G401 (cell line): ENCODE measurements at regions not wholly inside any gene's neighbourhood (a gene's known extent, or its start where the extent isn't known, plus 50 kb on each side); places are given as distances from the start of the nearest gene placed in this dataset.

Source experiments
- DNase-seq: peaks from one replicate; pipeline ENCODE4 v3.0.0-alpha.2; 2015; ENCODE audit warnings: low spot score
- in situ Hi-C: cut with HindIII; loops from 2 replicates; pipeline ENCODE4 v1.10.0; 2016; ENCODE audit warnings: low sequenced_read_pairs, mixed read lengths

GRCh38 chr22:48380016-48380665, 1447.5 kb downstream of the BRD1 start:
- no peak for DNase-seq
- in situ Hi-C loops: no loop called here

DNA sequence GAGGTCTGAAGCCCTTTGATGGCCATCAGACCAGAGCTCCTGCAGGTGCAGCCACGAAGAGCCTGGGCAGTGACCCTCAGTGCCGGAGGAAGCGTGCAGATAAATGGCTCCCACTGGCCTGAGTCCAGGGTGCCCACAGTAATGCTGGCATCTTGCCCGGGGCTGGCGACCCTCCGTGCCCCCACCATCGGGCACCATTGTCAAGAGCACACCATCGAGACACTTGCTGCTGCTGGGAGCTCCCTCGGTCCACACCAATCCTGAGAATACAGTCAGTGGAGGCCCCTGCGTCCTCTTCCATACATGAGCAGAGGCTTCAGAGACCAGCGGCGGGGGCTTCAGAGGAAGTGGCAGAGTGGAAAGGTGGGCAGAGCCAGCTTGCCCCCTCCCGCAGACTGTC, 1448.3 kb downstream of the BRD1 start:
- DNase-seq: no peak
- in situ Hi-C loops: no loop called here

DNA sequence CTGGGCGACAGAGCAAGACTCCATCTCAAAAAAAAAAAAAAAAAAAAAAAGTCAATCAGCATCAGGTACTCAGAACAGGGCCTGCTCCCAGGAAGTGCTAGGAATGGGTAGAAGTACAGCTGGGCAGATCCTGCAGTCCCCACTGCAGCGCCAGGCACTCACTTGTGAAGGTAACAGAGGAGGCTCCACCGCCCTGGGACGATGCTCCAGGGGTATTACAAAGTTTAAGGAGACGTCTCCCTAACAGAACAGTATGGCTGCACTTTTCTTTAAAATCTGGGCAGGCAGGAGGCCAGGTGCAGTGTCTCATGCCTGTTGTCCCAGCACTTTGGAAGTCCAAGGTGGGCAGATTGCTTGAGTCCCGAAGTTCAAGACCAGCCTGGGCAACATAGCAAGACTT, 1449.0 kb downstream of the BRD1 start:
- DNase-seq: no peak
- in situ Hi-C loops: no loop called here

- in situ Hi-C loops: no loop called here
- DNase-seq: no peak
Observed at GRCh38 chr22:48376936-48377712, 1450.5 kb downstream of the BRD1 start.

DNA sequence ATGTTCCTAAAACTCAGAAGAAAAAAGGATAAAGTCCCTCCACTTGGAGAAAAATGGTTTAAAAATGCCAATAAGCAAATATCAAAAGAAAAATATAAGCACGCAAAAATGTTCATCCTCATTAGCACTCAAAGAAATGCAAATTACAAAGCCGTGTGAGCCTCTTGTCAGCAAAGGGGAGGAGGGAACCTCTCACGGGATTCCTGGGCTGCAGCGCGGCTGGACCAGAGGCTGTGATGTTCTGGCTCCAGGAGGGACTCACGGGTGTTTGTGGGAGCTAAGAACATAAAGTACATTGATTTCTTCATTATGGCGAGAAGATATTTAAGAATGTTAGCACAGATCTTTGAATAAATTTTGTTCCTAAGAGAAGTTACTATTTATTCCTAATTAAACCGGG, 1451.2 kb downstream of the BRD1 start:
- DNase-seq: no peak
- in situ Hi-C loops: no loop called here

DNA sequence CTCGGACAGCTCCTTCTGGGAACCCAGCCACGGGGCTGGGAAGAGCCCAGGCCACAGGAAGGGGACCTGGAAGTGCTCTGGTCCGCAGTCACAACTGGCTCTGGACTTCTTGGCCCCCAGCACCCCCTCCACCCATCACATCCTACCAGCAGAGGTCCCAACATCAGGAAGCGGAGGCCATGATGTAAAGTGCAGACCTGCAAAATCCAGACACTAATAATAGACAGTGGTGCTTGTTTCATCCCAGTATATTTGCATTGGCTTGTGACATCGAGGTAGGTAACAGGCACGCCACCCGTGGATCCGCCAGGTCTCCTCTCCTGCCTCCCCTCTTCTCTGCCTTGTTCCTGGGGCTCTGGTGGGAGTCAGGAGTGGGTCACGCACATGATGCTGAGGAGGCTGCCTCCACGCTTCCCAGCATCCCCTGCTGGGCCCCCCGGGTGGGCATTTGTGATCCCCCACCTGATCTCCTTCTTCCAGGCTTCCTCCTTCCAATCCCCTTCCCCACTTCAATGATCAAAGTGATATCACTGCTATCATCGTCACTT, 1454.0 kb downstream of the BRD1 start:
- DNase-seq: no peak

GRCh38 chr22:48372390-48372789, 1455.3 kb downstream of the BRD1 start:
- in situ Hi-C loops: no loop called here
- no peak for DNase-seq

More for the DNA sequence above, 1454.0 kb downstream of the BRD1 start:
- in situ Hi-C loops: no loop called here

DNA sequence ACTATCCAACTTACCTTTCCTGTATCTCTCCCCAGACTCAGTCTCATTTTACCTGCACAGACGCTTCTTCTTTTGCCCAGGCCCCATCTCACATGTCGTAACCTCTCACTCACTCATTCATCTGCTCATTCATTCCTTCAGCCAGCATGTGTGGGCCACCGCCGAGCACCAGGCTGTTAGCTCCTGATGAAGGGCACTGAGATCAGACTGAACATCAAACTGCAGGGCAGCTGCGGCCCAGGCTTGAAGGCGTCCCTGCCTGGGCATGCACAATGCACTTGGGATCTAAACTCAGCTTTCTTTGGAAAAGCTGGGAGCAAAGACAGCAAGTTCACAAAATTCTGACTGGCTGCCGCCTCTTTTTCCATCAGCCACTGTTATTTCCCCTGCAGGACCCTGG, 1456.3 kb downstream of the BRD1 start:
- no peak for DNase-seq
- in situ Hi-C loops: no loop called here

GRCh38 chr22:48370508-48371325, 1457.0 kb downstream of the BRD1 start:
- in situ Hi-C loops: no loop called here
- DNase-seq: no peak

DNA sequence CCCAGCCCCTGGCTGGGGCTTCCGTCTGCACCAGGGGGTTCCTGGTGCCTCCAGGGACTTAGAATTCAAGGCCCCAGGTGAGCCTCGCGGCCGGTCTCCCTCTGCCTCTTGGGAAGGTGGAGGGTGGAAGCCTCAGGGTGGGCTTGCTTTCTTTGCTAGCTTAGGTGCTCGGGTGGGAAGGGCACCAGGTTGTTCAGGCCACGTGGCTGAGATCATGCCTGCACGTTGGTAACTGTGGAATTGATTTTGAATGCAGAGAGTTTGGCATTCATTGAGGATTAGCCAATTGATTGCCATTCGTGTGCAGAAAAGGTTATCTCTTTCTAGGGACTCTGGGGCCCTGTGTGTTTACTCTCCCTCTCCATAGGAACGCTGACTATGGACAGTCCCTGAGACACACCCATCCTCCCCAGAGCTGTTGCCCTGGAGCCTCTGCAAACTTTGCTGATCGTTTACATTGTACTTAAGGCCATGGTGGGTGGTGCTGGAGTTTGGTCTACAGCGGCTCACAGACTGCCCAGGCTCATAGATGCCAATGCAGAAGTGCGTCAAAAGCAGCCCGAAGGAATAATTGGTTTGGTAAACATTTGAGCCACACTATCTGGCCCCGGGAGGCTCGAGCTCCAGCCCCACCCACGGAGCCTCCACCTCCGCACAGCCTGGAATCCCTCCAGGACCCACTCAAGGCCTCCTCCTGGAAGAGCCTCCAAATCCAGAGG, 1457.7 kb downstream of the BRD1 start:
- no peak for DNase-seq
- in situ Hi-C loops: no loop called here

DNA sequence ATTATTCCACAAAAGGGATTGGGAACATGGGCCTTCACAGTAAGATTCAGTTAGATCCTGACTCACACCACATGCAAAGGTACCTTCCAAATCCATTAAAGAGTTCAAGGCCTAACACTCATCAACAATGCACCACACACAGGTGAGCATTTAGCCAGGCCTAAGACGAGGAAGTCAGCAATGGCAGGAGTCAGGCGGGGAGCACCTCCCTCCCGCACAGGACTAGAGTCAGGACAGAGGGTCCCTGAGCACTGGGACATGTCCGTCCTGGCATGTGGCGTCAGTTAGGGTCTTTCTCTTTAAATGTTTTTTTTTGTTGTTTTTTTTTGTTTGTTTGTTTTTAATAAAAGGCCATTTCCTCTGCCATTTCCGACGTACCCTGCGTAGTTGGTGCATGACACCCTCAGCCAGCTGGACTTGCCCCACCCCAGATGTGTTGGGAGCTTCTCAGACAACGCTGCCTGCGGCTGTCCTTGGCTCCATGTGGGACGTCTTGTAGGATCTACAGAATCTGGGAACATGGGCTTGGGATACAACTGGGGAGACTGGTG, 1458.6 kb downstream of the BRD1 start:
- no peak for DNase-seq
- in situ Hi-C loops: no loop called here

DNA sequence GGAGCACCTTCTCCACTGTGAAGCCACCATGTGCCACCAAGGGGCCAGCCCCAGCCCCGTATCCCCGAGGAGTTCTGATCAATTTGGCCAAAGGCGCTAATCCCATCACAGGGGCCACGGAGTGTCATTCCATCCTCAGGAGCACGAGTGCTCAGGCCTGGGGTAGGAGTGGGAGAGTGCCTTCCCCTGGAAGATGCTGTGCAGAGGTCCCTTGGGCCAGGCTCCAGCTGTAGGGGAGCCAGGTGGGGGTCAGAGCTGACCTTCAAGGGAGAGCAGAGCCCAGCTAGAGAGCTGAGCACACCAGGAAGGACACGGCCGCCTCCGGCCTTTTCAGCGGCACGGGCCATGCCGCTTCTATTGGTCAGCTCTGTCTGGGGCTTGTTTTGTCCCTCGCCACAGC, 1459.9 kb downstream of the BRD1 start:
- in situ Hi-C loops: no loop called here
- no peak for DNase-seq

GRCh38 chr22:48366591-48366990, 1461.1 kb downstream of the BRD1 start:
- in situ Hi-C loops: no loop called here
- peak; percentile 50 for DNase-seq

DNA sequence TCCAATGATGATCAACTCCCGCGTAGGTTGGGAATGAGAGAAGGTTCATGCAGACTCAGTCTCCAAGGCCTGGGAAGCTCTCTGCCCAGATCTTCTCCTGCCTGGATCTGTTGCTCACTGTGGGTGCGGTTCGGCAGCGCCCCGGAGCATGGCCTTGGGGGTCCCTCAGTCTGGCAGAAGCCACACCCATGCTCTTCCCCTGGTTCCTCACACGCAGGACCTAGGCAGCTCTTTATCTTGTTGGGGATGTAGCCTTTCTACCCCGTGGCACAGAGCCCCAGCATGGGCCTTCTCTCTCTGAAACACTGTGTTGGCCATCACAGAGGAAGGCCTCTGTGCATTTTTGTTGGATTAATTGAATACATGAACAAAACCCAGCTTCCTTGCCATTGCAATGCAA, 1461.6 kb downstream of the BRD1 start:
- DNase-seq: no peak
- in situ Hi-C loops: no loop called here

DNA sequence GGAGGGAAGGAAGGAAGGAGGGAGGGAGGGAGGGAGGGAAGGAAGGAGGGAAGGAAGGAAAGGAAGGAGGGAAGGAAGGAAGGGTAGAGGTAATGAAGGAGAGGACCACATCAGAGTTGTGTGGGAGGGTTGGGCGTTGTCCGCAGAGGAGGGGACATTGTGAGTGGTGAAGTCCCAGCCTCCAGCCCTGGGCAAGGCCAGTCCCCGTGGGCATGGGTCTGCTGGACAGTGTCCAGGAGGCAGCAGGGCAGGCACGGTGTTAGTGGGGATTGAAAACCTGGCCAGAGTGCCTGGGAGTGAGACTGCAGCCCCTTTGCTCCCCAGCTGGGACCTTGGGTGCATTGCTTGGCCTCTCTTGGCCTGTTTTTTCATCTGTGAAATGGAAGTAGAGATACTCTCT, 1462.3 kb downstream of the BRD1 start:
- in situ Hi-C loops: no loop called here
- no peak for DNase-seq

- in situ Hi-C loops: no loop called here
- DNase-seq: no peak
Observed at GRCh38 chr22:48362721-48363404, 1464.8 kb downstream of the BRD1 start.

GRCh38 chr22:48361099-48361639, 1466.5 kb downstream of the BRD1 start:
- in situ Hi-C loops: no loop called here
- DNase-seq: no peak

DNA sequence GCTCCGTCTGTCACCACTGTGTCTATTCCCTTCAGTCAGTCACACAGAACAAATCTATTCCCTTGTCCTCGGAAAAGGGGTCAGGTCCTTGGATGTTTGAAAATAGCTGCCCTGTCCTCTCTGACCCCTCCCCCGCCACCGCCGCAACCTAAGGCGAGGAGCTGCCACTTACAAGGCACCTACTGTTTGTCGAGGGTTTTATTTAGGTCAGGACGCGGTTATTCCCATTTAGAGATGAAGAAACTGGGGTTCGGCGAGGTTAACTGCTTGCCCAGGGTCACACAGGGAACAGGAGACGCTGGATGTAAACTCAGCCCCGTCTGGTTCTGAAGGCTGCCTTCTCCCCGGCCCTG, 1468.1 kb downstream of the BRD1 start:
- in situ Hi-C loops: no loop called here
- DNase-seq: no peak
